ENCODE measurements at regions not wholly inside any gene's neighbourhood (a gene's known extent, or its start where the extent isn't known, plus 50 kb on each side); places are given as distances from the start of the nearest gene placed in this dataset.

DNA sequence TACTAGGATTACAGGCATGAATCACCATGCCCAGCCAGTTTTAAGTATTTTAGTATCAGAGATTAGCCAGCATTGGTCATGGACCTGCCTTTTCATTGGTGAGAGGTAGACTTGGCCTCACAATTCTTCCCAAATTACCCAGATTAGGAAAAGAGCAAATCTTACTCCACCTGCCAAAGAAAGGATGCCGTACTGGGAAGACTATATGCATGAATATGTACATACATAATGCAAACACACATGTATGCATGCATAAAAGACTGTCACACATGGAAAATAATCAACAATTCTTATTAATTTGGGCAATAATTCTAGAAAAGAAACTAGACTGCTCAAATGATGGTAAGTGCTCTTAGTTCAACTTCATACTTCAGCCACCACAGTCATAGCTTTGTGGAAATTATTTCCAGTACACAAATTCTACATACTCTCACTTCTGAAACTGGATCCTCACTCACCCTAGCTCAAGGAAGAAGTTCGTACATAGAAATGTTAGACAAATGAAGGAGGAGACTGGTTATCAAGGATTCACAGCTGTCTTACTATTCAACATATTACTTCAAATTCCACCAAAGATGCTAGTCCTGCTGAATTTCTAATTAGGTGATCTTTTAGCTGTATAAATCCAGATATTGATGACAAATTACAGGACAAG, 73.7 kb downstream of the MINAR2 start:
- no peak for DNase-seq

DNA sequence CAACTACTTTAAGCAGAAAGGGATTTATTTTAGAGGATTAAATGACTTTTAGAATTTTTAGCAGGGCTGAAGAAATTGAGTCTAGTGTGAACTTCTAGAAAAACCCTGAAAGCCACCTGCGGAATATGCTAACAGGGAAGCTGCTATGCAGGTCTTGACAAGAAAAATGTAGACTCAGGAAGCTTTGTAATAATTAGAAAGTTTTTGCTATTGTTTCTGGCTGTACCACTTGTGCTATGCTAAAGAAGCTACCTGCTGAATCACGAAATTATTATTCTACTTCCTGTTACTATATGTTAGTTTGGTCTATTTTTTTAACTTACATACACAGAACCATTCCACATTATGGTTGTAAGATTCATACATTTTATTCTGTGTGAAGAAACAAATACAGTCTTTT, 74.0 kb upstream of the CHSY3 start:
- no peak for DNase-seq

DNA sequence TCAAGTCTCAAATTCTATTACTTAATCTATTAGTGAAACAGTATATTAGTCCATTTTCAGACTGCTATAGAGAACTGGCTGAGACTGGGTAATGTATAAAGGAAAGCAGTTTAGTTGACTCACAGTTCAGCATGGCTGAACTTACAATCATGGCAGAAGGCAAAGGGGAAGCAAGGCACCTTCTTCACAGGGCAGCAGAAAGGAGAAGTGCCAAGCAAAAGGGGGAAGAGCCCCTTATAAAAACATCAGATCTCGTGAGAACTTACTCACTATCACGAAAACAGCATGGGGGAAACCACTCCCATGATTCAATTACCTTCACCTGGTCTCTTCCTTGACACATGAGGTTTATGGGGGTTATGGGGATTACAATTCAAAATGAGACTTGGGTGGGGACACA, 67.9 kb upstream of the CHSY3 start:
- no peak for DNase-seq

DNA sequence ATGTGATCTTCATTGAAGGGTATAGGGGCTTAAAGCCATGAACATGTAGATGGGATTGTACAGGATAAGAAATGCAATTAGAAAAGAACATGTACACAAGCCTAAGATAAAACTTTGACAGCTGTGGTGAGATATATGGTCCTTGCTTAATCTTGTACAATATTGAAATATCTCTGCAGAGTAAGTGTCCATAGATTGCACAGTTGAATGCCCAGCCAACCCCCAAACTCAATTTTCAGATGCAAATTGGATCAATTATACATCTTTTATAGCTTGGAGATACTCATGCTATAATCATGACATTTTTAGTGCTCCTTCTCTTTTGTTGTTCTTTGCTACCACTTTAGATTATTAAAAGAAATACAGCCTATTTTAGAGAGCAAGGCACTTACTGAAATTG, 59.5 kb upstream of the CHSY3 start:
- no peak for DNase-seq

GRCh38 chr5:129852747-129853352, 51.4 kb upstream of the CHSY3 start:
- peak; percentile 53 for DNase-seq

DNA sequence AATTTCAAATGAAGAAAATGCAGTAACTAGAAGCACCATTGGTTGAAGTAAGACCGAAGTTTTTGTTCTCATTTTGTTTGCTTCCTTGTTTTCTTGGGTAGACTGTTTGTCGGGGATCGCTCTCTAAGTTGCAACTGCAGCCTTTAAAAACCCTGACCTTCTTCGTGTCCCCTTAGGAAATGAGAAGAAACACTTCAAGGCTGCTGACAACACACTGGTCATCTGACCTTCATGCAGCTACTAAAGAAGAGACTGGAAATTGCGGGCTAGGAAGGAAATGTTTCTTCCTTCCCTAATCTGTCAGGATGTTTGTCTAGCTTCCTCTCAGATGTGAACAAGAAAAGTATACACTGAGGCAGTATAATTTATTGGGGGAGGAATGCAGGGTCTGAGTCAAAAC, 50.7 kb upstream of the CHSY3 start:
- DNase-seq: no peak

All from CD4-positive, alpha-beta T cell treated with Interleukin-10 for 1 hour (primary cell).